ENCODE measurements at regions not wholly inside any gene's neighbourhood (a gene's known extent, or its start where the extent isn't known, plus 50 kb on each side); places are given as distances from the start of the nearest gene placed in this dataset.

DNA sequence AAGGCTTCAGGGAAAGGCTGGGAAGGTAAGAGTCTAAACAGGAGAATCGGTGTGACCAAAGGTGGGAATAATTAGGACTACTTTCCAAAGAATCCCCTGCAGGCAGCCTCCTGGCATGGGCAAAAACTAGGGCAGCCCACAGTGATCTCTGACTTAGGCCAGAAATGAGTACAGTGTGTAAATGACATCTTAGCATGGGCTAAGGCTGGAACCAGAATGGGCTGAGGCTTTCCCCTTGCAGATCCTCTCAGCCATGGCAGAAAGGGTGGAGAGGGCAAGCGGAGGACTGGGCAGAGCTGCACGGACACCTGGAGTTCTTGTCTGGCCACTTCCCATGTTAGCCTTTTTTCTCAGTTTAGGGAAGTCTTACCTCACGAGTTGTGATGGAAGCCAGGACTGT is 69.9 kb upstream of the FOXQ1 start:
- H3K36me3 Mint-ChIP-seq (ENCODE audit: insufficient read depth, unreplicated experiment): no peaks in the 10 kb centered on the region
- H3K4me3 ChIP-seq (ENCODE audit: low read depth, low read length): no peak overlapping the region
- H3K9me3 Mint-ChIP-seq (ENCODE audit: unreplicated experiment): no peaks in the 10 kb centered on the region
- no peaks in the 10 kb centered on the region for H3K4me1 ChIP-seq
- ChIA-PET POLR2A (no interaction called here), CTCF (no interaction called here)
- intact Hi-C loops (cut with micrococcal nuclease; ENCODE audit: unreplicated experiment): no loop called here
- H3K27ac Mint-ChIP-seq (ENCODE audit: unreplicated experiment): no peak overlapping the region
- no peaks in the 10 kb centered on the region for H3K27me3 Mint-ChIP-seq (ENCODE audit: insufficient read depth, unreplicated experiment)
- no TSS peak for BruUV-seq (replicated peaks)
- H3K27me3 ChIP-seq (replicated peaks; ENCODE audit: control insufficient read depth, insufficient read depth, low read length): no peaks in the 10 kb centered on the region
- H3K4me1 Mint-ChIP-seq (ENCODE audit: low read depth, unreplicated experiment): peaks cover 11% of the 10 kb centered on the region
- H3K36me3 ChIP-seq (ENCODE audit: control insufficient read depth, insufficient read depth, low read length): no peaks in the 10 kb centered on the region
- TF ChIP-seq CTCF (IDR thresholded peaks at IDR 0.05; ENCODE audit: insufficient read depth in 1 of 2, low read depth in 1 of 2, low read length in 1 of 2, severe bottlenecking in 1 of 2, unreplicated experiment in 1 of 2): no peak
- no peak for DNase-seq
- no peak overlapping the region for H3K4me3 Mint-ChIP-seq (ENCODE audit: unreplicated experiment)
- H3K9me3 ChIP-seq: no peaks in the 10 kb centered on the region

GRCh38 chr6:1240766-1241318 is 71.1 kb upstream of the FOXQ1 start:
- no peak for TF ChIP-seq CTCF (IDR thresholded peaks at IDR 0.05; ENCODE audit: insufficient read depth in 1 of 2, low read depth in 1 of 2, low read length in 1 of 2, severe bottlenecking in 1 of 2, unreplicated experiment in 1 of 2)

DNA sequence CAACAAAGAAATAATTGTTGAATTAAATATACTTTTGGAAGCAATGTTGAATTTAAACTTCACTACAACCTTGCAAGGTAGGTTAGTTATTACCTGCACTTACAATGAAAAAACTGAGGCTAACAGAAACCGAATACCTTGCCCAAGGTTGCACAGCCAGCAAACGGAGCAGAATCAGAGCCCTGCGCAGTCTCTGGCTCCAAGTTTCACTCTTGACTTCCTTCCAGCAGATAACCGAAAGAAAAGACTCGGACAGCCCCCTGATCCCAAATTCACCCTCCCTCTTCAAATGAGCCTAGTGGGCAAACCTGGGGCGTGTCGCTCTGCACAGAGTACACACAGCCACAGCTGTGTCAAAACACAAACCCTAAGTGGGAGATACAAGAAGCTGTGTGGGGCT is 72.1 kb upstream of the FOXQ1 start:
- H3K9me3 Mint-ChIP-seq (ENCODE audit: unreplicated experiment): no peaks in the 10 kb centered on the region
- intact Hi-C loops (cut with micrococcal nuclease; ENCODE audit: unreplicated experiment): no loop called here
- Histone ChIP-seq H3K4me3 (ENCODE audit: low read depth, low read length) (no peak overlapping the region), H3K36me3 (ENCODE audit: control insufficient read depth, insufficient read depth, low read length) (no peaks in the 10 kb centered on the region), H3K9me3 (no peaks in the 10 kb centered on the region), H3K4me1 (no peaks in the 10 kb centered on the region), H3K27me3 (replicated peaks; ENCODE audit: control insufficient read depth, insufficient read depth, low read length) (no peaks in the 10 kb centered on the region)
- no peak for DNase-seq
- no peak overlapping the region for H3K27ac Mint-ChIP-seq (ENCODE audit: unreplicated experiment)
- no peaks in the 10 kb centered on the region for H3K27me3 Mint-ChIP-seq (ENCODE audit: insufficient read depth, unreplicated experiment)
- H3K4me3 Mint-ChIP-seq (ENCODE audit: unreplicated experiment): no peak overlapping the region
- no TSS peak for BruUV-seq (replicated peaks)
- peaks cover 11% of the 10 kb centered on the region for H3K4me1 Mint-ChIP-seq (ENCODE audit: low read depth, unreplicated experiment)
- TF ChIP-seq CTCF (IDR thresholded peaks at IDR 0.05; ENCODE audit: insufficient read depth in 1 of 2, low read depth in 1 of 2, low read length in 1 of 2, severe bottlenecking in 1 of 2, unreplicated experiment in 1 of 2): no peak
- ChIA-PET POLR2A (no interaction called here), CTCF (no interaction called here)
- H3K36me3 Mint-ChIP-seq (ENCODE audit: insufficient read depth, unreplicated experiment): no peaks in the 10 kb centered on the region

More at GRCh38 chr6:1240766-1241318, 71.1 kb upstream of the FOXQ1 start:
- Histone ChIP-seq H3K4me1 (no peaks in the 10 kb centered on the region), H3K27me3 (replicated peaks; ENCODE audit: control insufficient read depth, insufficient read depth, low read length) (no peaks in the 10 kb centered on the region), H3K4me3 (ENCODE audit: low read depth, low read length) (no peak overlapping the region), H3K36me3 (ENCODE audit: control insufficient read depth, insufficient read depth, low read length) (no peaks in the 10 kb centered on the region), H3K9me3 (no peaks in the 10 kb centered on the region)
- no TSS peak for BruUV-seq (replicated peaks)
- DNase-seq: no peak
- H3K36me3 Mint-ChIP-seq (ENCODE audit: insufficient read depth, unreplicated experiment): no peaks in the 10 kb centered on the region
- no peak overlapping the region for H3K4me3 Mint-ChIP-seq (ENCODE audit: unreplicated experiment)
- intact Hi-C loops (cut with micrococcal nuclease; ENCODE audit: unreplicated experiment): no loop called here
- ChIA-PET POLR2A (no interaction called here), CTCF (no interaction called here)
- no peak overlapping the region for H3K27ac Mint-ChIP-seq (ENCODE audit: unreplicated experiment)
- H3K27me3 Mint-ChIP-seq (ENCODE audit: insufficient read depth, unreplicated experiment): no peaks in the 10 kb centered on the region
- peaks cover 11% of the 10 kb centered on the region for H3K4me1 Mint-ChIP-seq (ENCODE audit: low read depth, unreplicated experiment)
- no peaks in the 10 kb centered on the region for H3K9me3 Mint-ChIP-seq (ENCODE audit: unreplicated experiment)
